HepG2 (cell line): ENCODE measurements at regions not wholly inside any gene's neighbourhood (a gene's known extent, or its start where the extent isn't known, plus 50 kb on each side); places are given as distances from the start of the nearest gene placed in this dataset.

Experiments
- ATAC-seq: fragments of 200-7000 bp; cut with Tn5 transposase; 3 replicates; pipeline ENCODE4 v1.9.1; 2020; ENCODE audit warnings: mild to moderate bottlenecking, moderate library complexity
- BruUV-seq: library from RNA; stranded (reverse); fragments of 400-500 nt; replicated peaks from 2 replicates; lab custom pipeline; 2021; lab: Mats Ljungman, UMichigan
- CTCF ChIA-PET: fragments of 300-600 bp; formaldehyde crosslinking; extraction: SDS; loops from one replicate; lab custom pipeline; 2021; ENCODE audit warnings: low total read pairs, inconsistent platforms, low intra/inter-chr PET ratio; lab: Yijun Ruan, JAX
- POLR2A ChIA-PET: fragments of 350-600 bp; sonication (Branson Sonifier 250); formaldehyde crosslinking; loops from one replicate; lab custom pipeline; 2020; ENCODE audit warnings: antibody characterized with exemption, inconsistent platforms; lab: Yijun Ruan, JAX
- DNase-seq: peaks from one replicate; pipeline ENCODE4 v3.0.0-alpha.2; 2015; ENCODE audit warnings: low spot score
- FAIRE-seq: peaks from 3 replicates; lab custom pipeline; 2011; peaks lifted over from hg19 to GRCh38; lab: Jason Lieb, UNC
- H2AFZ ChIP-seq: one replicate; pipeline ENCODE4 v1.6.1; 2011; ENCODE audit warnings: low read length, inconsistent platforms
- H3K27ac ChIP-seq: fragments of 300-600 bp; 3 replicates; pipeline ENCODE4 v1.8.0; 2011; ENCODE audit warnings: mixed run types, mild to moderate bottlenecking, mixed read lengths, low read length, inconsistent platforms; ENCODE audit not compliant: insufficient read depth; ENCODE audit errors: extremely low read length
- H3K27me3 ChIP-seq, 2 experiments: fragments of 200-600 bp in 1 of 2; 2 replicates in 1 of 2; 3 replicates in 1 of 2; pipeline versions ENCODE4 v1.6.0 to v1.8.0; 2011; ENCODE audit warnings: low read length in 2 of 2, mild to moderate bottlenecking in 2 of 2, moderate library complexity in 2 of 2, inconsistent platforms in 1 of 2; ENCODE audit not compliant: insufficient read depth in 2 of 2, control insufficient read depth in 1 of 2
- H3K36me3 ChIP-seq, 2 experiments: fragments of 200-600 bp in 1 of 2; replicated peaks in 1 of 2; 2 replicates in 1 of 2; 3 replicates in 1 of 2; pipeline versions ENCODE4 v1.5.1 to v1.8.0; 2011; ENCODE audit warnings: low read length in 2 of 2, inconsistent platforms in 1 of 2; ENCODE audit not compliant: insufficient read depth in 2 of 2, control insufficient read depth in 1 of 2
- H3K4me1 ChIP-seq: 2 replicates; pipeline ENCODE4 v1.5.1; 2012; ENCODE audit warnings: low read length, inconsistent platforms; ENCODE audit not compliant: insufficient read depth
- H3K4me2 ChIP-seq: 2 replicates; pipeline ENCODE4 v1.6.0; 2011; ENCODE audit warnings: low read depth, low read length, inconsistent platforms
- H3K4me3 ChIP-seq, 3 experiments: fragments of 200-600 bp in 1 of 3; sonication (generic), shearing (Covaris generic) in 1 of 3; replicated peaks in 1 of 3; 2 replicates each; pipeline ENCODE4 v1.5.1; 2011 to 2016; ENCODE audit warnings: low read length in 3 of 3, inconsistent platforms in 2 of 3, low read depth in 2 of 3, mild to moderate bottlenecking in 2 of 3, control low read depth in 1 of 3, mixed read lengths in 1 of 3; ENCODE audit not compliant: insufficient read depth in 1 of 3
- H3K79me2 ChIP-seq: one replicate; pipeline ENCODE4 v1.6.1; 2011; ENCODE audit warnings: low read length, inconsistent platforms; ENCODE audit not compliant: insufficient read depth
- H3K9ac ChIP-seq: 2 replicates; pipeline ENCODE4 v1.6.0; 2011; ENCODE audit warnings: mild to moderate bottlenecking, low read depth, low read length, inconsistent platforms; ENCODE audit not compliant: insufficient read depth
- H3K9me3 ChIP-seq: 2 replicates; pipeline ENCODE4 v1.5.1; 2012; ENCODE audit warnings: mild to moderate bottlenecking, low read length
- H4K20me1 ChIP-seq: 2 replicates; pipeline ENCODE4 v1.6.0; 2011; ENCODE audit warnings: inconsistent platforms, mild to moderate bottlenecking, low read length, moderate library complexity; ENCODE audit not compliant: insufficient read depth
- BHLHE40 ChIP-seq: IDR thresholded peaks from 2 replicates; pipeline ENCODE4 v1.6.1; 2011; ENCODE audit warnings: low read length, improper control_type of control experiment
- HIVEP1 ChIP-seq: sonication (generic); formaldehyde crosslinking; IDR thresholded peaks from 2 replicates; pipeline ENCODE4 v1.4.0; 2020; ENCODE audit warnings: mild to moderate bottlenecking, missing genetic modification reagents
- ISL2 ChIP-seq: sonication (generic); formaldehyde crosslinking; IDR thresholded peaks from 2 replicates; pipeline ENCODE4 v1.5.0; 2020; ENCODE audit warnings: missing genetic modification reagents
- RARG ChIP-seq: sonication (generic); formaldehyde crosslinking; IDR thresholded peaks from 2 replicates; pipeline ENCODE4 v1.4.0; 2020; ENCODE audit warnings: low read depth, mild to moderate bottlenecking, missing genetic modification reagents
- SIN3B ChIP-seq: fragments of 150-350 bp; IDR thresholded peaks from 2 replicates; pipeline ENCODE4 v1.6.1; 2014; ENCODE audit warnings: low read length
- SRSF1 ChIP-seq: fragments of 200-400 bp; formaldehyde crosslinking; optimal IDR thresholded peaks from 2 replicates; pipeline ENCODE3; 2017; ENCODE audit warnings: mild to moderate bottlenecking, low read depth, low read length, moderate library complexity
- ZNF10 ChIP-seq: sonication (generic); formaldehyde crosslinking; IDR thresholded peaks from 2 replicates; pipeline ENCODE4 v1.4.0; 2020; ENCODE audit warnings: mild to moderate bottlenecking, low read depth, missing genetic modification reagents, borderline replicate concordance
- ZNF703 ChIP-seq: sonication (generic); formaldehyde crosslinking; IDR thresholded peaks from 2 replicates; pipeline ENCODE4 v1.5.1; 2020; ENCODE audit warnings: missing genetic modification reagents, mild to moderate bottlenecking, moderate library complexity, borderline replicate concordance
- WGBS: methylation state at CpG from one replicate; pipeline ENCODE4 v1.1.6; 2017; ENCODE audit warnings: low lambda C conversion rate; 5-methylcytosine and 5-hydroxymethylcytosine counted together
- in situ Hi-C: cut with HindIII; loops from 2 replicates; pipeline ENCODE4 v1.10.0; 2017; ENCODE audit warnings: low pct_unique_long_range_greater_than_20kb; ENCODE audit not compliant: extremely low pct_ligation_motif_present
- intact Hi-C: fragments of 100-400 bp; cut with micrococcal nuclease; formaldehyde crosslinking; loops from one replicate; pipeline ENCODE4 v1.10.0; 2022; ENCODE audit not compliant: unreplicated experiment
- TF ChIP-seq, protein P1 (sequence below): sonication (generic); formaldehyde crosslinking; IDR thresholded peaks from 2 replicates; pipeline ENCODE4 v1.5.0; 2020; ENCODE audit warnings: missing genetic modification reagents
- TF ChIP-seq, protein P2 (sequence below): fragments of 450-650 bp; IDR thresholded peaks from 2 replicates; pipeline ENCODE4 v1.6.1; 2016

DNA sequence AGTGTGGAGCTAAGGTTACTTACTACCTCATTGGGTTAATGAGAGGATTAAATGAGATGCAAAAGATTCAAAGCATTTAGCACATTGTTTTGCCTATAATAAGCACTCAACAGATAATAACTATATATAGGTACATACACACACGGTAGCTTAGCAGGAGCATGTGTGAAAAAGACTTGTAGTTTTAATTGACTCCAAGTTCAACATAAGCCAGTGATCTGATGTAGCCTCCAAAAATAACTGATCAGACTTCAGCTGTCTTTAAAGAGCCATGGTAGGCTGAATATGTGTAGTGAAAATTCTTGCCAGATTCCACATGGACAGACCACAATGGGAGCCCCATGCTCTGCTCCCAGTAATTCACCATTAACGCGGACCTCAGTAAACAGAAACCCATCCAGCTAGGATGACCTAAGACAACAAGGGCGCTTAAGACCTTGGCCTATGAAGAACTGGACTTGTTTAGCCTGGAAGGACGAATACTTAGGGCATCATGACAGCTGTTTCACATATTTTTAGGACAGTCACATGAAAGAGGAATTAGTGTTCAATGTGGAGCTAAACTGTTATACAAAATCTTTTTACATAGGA is 115.1 kb upstream of the ZNF366 start (continued):
- no peak for TF ChIP-seq ZNF703 (CRISPR knock-in tag)
- TF ChIP-seq ZNF10 (CRISPR knock-in tag) = no peak
- no peak for TF ChIP-seq RARG
- TF ChIP-seq, all 625 proteins: peak for 0

DNA sequence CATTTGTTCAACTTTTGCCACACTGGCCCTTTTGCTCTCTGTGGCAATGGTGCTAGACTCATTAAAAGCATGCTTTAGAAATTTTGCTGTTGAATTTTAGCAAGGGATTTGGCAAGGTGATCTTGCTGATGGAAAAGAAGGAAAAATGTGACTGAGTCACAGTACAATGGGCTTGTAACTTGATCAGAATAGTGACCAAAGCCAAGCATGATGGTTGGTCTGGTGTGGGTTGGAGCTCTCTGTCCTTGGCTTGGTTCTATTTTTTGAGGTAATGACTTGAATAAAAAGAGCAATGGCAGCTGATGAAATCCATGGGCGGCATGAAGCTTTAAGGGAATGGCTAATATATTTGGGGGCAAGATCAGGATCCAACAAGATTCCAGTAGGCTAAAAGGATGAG is 114.4 kb upstream of the ZNF366 start:
- Histone ChIP-seq H3K4me1 (no peaks in the 10 kb centered on the region), H2AFZ (no peak overlapping the region), H3K4me2 (no peak overlapping the region), H3K4me3 (no peak overlapping the region)
- no TSS peak for BruUV-seq
- TF ChIP-seq HIVEP1 (no peak), SRSF1 (no peak), SIN3B (no peak), ISL2 (CRISPR knock-in tag) (no peak), BHLHE40 (no peak)
- TF ChIP-seq, all 625 proteins: peak for 0
- 67% methylated on average over 1 of the region's 1 CpG for WGBS
- Histone ChIP-seq H3K36me3 (no peaks in the 10 kb centered on the region), H4K20me1 (no peaks in the 10 kb centered on the region), H3K9ac (no peak overlapping the region), H3K9me3 (no peaks in the 10 kb centered on the region), H3K27ac (no peak overlapping the region), H3K79me2 (no peaks in the 10 kb centered on the region), H3K27me3 (peaks cover 0 to 3% of the 10 kb centered on the region in 2 experiments; a peak in 1 of 5 replicates)
- no peak for FAIRE-seq
- no peak for DNase-seq
- no peak for ATAC-seq
- POLR2A ChIA-PET = no interaction called here
- intact Hi-C loops = no loop called here
- in situ Hi-C loops = no loop called here
- CTCF ChIA-PET = no interaction called here

DNA sequence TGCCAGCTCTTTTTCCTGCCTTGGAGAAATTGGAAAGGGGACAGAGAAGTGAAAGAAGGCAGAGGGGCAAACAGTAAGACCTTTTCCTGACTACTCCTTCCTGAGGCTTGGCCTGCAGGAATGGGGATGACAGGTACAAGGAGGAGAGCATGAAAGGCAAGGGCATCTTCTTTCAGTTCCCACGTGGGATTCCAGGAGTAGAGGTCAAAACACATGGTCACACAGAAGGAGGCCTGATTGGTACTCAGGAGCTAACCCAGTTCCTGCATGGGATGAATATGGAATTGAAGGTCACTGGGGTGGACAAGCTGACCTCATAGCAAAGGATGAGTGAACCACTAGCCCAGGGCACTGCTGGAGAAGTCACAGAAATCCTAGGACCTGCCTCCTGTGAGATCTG is 112.5 kb upstream of the ZNF366 start:
- Histone ChIP-seq H3K27ac (no peak overlapping the region), H3K9ac (no peak overlapping the region), H3K4me3 (no peak overlapping the region), H3K4me1 (no peaks in the 10 kb centered on the region), H4K20me1 (no peaks in the 10 kb centered on the region), H3K79me2 (no peaks in the 10 kb centered on the region), H3K27me3 (no peaks in the 10 kb centered on the region), H2AFZ (no peak overlapping the region), H3K9me3 (no peaks in the 10 kb centered on the region), H3K4me2 (no peak overlapping the region), H3K36me3 (no peaks in the 10 kb centered on the region)
- no peak for DNase-seq
- no TSS peak for BruUV-seq
- ChIA-PET POLR2A (no interaction called here), CTCF (no interaction called here)
- no CpG with 5 or more reads among the region's 1 CpG for WGBS
- in situ Hi-C loops (no loop called here), intact Hi-C loops (no loop called here)
- TF ChIP-seq, protein P1, sequence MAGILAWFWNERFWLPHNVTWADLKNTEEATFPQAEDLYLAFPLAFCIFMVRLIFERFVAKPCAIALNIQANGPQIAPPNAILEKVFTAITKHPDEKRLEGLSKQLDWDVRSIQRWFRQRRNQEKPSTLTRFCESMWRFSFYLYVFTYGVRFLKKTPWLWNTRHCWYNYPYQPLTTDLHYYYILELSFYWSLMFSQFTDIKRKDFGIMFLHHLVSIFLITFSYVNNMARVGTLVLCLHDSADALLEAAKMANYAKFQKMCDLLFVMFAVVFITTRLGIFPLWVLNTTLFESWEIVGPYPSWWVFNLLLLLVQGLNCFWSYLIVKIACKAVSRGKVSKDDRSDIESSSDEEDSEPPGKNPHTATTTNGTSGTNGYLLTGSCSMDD (CRISPR knock-in tag) = no peak
- TF ChIP-seq, protein P2, sequence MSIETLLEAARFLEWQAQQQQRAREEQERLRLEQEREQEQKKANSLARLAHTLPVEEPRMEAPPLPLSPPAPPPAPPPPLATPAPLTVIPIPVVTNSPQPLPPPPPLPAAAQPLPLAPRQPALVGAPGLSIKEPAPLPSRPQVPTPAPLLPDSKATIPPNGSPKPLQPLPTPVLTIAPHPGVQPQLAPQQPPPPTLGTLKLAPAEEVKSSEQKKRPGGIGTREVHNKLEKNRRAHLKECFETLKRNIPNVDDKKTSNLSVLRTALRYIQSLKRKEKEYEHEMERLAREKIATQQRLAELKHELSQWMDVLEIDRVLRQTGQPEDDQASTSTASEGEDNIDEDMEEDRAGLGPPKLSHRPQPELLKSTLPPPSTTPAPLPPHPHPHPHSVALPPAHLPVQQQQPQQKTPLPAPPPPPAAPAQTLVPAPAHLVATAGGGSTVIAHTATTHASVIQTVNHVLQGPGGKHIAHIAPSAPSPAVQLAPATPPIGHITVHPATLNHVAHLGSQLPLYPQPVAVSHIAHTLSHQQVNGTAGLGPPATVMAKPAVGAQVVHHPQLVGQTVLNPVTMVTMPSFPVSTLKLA = peak; percentile 95
- no peak for FAIRE-seq
- ATAC-seq = no peak
